ENCODE measurements at regions not wholly inside any gene's neighbourhood (a gene's known extent, or its start where the extent isn't known, plus 50 kb on each side); places are given as distances from the start of the nearest gene placed in this dataset.
A peak's percentile ranks its signal among the peaks of the same experiment; 100 is the strongest.

DNA sequence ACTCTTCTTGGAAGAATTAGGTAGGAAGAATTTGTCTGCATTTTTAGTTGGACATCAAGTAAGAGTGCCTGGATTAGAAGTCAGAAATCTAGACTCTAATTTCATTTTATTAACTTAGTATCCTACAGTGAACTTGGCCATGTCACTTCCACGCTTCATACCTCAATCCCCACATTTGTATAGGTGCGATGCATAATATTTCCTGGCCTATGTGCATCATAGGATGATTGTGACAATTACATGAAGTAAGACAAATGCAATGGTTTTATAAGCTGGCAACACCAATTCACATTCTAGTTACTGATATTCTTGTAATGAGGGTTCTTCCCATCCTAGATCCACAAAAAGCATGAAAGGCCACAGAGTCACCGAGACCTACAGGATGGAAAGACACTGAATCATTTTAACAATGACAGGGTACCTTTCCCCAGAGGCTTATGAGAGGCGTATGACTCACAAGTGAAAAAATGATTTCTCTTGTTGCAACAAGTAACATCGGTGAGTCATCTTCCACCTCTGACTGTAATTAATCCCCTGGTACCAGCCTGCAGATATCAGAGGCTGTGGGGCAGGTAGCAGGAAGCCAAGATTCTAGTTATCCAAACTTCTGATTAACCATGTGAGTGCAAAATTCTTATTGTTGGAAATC is 56.0 kb upstream of the OR5AK2 start:
- ATAC-seq, result peak; percentile 57
- no peak for DNase-seq

- ATAC-seq (no peak), DNase-seq (no peak)
These were observed 65.6 kb upstream of the OR5AK2 start for GRCh38 chr11:56923116-56923515.

- DNase-seq (no peak), ATAC-seq (no peak)
These were observed 66.3 kb upstream of the OR5AK2 start for GRCh38 chr11:56922421-56922820.

DNA sequence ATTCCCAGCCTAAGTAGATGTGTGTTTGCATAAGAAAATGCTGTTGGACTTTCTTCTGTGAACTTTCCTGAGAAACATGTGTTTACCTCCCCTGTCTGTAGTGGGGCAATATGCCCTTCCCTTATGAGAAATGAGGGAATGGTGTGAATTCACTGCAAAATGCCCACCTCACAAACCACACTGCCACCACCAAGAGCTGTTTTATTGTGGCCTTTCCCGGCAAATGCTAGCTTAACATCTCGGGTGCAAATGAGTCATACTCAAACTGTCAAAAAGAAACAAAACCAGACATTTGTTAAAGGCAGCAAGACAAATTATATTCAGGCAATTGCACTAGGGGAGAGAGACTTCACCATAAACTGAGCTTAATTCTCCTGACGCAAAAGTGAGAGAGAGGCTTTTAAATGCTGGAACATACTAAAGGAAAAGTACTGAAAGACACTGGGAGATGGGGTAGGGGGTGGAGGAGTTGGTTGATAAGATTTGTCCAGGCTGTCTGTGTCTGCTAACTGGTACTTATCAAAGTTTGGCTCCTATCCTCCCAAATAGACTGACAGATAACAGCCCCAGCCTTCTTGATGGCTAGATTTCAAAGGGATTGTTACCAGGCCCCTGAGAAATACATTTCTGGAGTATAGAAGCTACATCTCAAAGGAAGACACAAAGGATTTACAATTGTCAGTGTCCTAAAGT is 70.9 kb upstream of the OR5AK2 start:
- DNase-seq (no peak), ATAC-seq (no peak)

- no peak for ATAC-seq
- no peak for DNase-seq
These were observed 72.1 kb upstream of the OR5AK2 start for GRCh38 chr11:56916587-56916986.

GRCh38 chr11:56916162-56916561 is 72.6 kb upstream of the OR5AK2 start:
- ATAC-seq, result no peak
- no peak for DNase-seq

- no peak for ATAC-seq
- DNase-seq, result no peak
These were observed 77.4 kb upstream of the OR5AK2 start for GRCh38 chr11:56911312-56911711.

DNA sequence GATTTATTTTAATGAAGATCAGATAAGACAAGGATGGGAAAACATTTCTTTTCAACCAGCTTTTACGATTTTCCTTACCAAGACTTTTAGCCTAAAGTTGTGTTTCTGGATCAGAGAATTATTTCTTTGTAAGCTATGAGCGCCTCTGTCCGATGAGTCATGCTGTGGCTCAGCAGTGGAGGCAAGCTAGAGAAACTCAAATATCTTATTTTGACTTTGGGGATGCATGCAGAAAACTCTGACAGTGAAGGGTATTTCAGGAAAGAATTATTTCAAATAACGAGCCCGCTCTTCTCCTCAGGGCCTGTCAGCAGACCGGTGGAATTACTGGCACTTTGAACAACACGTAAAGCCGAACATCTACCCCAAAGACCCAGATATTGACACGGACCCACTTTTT is 77.9 kb upstream of the OR5AK2 start:
- no peak for DNase-seq
- ATAC-seq, result no peak

DNA sequence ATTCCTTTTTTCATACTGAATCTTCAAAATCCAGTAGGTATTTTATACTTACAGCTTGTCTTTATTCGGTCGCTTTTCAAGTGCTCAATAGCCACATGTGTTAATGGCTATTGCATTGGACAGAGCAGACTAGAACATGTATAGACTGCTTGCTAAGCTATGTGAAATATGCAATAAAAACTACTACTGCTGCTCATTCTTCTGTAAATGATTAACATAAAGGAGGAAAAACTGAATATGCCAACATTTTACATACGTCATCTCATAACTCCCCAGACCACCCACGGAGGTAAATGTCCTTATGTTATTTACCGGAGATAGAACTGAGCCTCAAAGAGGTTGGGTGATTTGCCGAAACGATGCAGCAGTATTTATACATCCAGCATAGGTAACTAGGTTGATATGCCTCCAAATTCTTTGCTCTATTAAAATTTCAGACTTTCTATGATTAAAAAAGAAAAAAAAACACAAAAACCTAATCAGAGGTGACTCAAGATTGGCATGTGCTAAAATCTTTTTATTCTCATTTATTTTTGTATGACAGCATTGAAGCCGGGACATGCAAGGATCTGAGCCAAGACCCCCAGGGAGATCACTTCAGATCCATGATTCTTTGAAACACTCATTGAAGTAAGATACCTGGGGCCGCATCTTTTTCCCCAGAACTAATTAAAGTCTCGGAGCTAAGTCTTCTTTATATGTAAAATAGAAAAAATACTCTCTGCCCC is 78.5 kb upstream of the OR5AK2 start:
- ATAC-seq, result no peak
- no peak for DNase-seq

DNA sequence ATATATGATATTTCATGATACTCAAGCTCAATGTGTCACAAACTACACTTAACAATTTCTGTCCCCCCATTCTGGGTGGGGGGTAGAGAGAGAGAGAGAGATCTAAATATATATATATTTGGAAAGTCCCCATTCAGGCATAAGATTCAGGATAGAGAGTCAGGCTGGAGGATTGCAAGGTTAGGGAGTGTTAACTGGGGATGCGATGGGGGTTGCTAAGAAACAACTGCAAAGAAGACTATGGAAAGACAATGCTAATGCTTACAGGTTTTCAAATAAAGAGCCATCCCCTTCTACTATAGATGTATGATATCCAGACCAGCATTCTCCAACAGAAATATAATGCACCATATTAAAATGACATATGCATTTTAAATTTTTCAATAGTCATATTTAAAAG is 79.2 kb upstream of the OR5AK2 start:
- no peak for ATAC-seq
- no peak for DNase-seq

- no peak for ATAC-seq
- DNase-seq, result no peak
These were observed 79.6 kb upstream of the OR5AK2 start for GRCh38 chr11:56909080-56909479.

DNA sequence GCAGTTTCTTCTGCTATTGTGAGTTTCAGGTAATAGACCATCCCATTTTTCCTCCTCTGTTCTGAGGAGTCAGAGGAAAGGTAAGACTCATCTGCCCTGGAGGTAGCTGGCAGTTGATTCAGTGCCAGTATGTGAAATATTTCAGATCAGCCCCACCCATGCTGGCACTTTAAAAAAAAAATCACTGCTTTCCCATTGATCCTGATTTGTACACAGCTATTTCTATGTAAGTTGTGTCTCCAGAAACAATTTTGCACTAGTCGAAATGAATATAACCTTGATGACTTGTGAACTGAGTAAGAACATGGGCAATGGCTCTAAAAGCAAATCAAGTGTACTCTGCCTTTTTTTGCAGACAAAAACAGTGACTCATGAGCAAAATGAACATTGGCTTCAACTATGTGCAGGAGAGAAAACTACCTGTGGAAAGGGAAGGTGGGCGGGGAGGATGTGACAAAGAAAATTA is 82.0 kb upstream of the OR5AK2 start:
- DNase-seq (no peak), ATAC-seq (no peak)

DNA sequence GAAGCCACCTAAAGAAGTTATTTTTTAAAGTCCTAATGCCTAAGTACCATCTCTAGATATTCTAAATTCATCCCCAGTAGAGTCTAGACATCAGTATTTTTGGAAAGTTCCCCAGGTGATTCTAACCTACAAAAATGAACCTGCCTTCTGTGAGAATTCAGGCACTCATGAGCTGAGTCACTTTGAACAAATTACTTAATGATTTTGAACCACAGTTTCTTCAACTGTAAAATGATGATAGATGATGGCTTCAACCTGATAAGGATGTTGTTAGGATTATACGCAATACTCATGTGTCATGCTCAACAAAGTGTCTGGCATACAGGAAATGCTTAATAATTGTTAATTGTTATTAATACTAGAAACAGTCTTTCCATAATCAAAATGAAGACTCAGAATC is 82.8 kb upstream of the OR5AK2 start:
- ATAC-seq (no peak), DNase-seq (no peak)

DNA sequence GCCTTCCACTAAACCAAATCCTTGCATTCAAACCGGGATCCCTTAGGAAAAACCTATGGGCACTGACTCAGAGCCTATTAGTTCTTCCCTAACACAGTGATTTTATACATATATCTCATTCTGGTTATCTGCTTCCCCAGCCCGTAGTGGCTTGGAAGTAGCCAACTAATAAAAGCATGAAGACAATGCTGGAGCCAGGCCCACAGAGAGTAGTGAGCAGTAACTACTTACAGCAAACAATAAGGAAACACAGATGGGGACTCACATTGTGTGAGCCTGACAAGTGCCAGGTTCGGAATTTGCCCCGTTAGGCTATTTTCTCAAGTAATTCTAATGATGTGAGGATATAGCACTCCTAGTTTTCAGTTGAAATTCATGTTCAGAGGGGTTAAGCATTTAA is 83.3 kb upstream of the OR5AK2 start:
- DNase-seq (no peak), ATAC-seq (no peak)

DNA sequence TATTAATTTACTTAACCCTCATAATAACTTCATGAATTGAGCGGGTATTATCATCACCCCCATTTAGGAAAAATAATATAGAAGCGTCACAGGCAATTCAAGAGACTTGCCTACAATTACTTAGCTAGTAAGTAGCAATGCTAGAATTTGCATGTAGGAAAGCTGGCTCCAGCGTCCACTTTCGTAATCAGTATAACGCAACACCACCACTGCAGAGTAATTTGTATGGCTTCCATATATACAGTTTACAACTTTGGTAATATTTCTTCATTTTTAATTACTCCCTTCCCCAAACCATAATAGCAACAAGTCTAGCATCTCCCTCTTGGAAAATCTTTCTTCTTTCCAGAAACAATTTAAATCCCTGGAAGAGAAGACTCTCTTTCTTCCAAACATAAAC is 89.9 kb upstream of the OR5AK2 start:
- ATAC-seq, result no peak
- DNase-seq, result no peak

DNA sequence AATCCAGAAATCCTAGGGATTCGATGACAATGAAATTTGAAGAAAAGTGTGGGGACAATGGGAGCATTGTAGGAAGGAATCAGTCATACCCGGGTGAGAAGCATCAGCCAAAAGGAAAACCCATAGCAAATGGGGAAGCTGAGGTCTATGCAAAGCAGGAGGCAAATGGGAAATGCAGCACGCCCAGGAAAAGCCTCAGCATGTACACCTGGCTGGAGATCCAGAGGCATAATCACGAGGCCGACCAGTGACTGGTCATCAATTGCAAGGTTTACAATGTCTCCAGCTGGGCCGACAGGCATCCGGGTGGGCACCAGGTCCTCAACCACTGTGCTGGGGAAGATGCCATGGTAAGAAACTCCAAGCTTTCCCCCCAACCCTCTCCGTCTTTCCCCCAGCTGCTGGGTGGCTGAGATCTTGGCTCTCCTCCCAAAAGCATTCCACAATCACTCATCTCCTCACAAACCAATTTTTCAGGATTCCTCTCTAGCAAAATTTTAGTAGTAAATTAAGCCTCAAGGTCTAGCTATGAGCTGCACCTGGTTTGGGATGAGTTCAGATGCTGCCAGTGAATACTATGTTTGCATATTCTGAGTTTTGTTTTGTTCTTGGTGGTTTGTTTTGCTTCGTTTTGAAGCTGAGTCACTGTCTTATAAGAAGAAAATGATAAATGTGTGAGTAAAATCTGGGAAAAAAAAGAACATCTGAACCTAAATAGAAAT is 98.0 kb upstream of the OR5AK2 start:
- ATAC-seq (no peak), DNase-seq (no peak)

- ATAC-seq (no peak), DNase-seq (no peak)
These were observed 98.7 kb upstream of the OR5AK2 start for GRCh38 chr11:56889986-56890385.

DNA sequence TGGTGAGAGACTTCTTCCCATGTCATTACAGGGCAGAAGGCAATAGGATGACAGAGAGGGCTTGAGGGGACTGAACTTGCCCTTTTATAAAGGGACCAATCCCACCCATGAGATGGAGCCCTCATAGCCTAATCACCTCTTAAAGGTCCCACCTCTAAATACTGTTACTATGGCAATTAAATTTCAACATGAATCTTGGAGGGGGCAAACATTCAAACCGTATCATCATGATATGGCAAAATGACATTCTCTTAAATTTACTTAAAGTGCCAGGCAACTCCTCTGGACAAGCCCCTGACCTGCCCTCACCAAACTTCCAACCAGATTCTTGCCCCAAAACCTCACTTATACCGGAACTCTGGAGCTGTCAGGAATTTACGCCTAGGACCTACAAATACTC is 100.8 kb upstream of the OR5AK2 start:
- DNase-seq (no peak), ATAC-seq (no peak)

DNA sequence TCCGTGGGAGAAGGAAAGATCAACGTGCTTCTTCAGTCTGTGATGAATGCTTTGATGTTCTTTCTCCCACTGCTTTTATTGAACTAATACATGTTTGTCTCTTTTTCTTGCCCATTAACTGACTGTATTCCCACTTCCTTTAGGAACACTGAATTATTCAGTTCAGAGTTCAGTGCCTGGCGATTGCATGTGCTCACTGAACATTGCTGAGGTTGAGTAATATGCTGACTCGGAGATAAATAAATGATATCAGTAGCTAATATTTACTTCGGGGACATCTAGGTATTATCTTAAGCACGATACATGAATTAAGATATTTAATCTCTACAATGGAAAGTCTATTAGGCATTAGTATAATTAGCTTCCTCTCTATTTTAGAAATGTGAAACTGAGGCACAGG is 102.3 kb upstream of the OR5AK2 start:
- ATAC-seq, result no peak
- DNase-seq, result no peak

GRCh38 chr11:56885854-56886253 is 102.9 kb upstream of the OR5AK2 start:
- ATAC-seq (no peak), DNase-seq (no peak)

GRCh38 chr11:56885177-56885576 is 103.5 kb upstream of the OR5AK2 start:
- ATAC-seq (no peak), DNase-seq (no peak)

GRCh38 chr11:56883371-56883987 is 105.2 kb upstream of the OR5AK2 start:
- no peak for ATAC-seq
- no peak for DNase-seq

Data from stimulated activated naive CD8-positive, alpha-beta T cell treated with anti-CD3 and anti-CD28 coated beads, Interleukin-15, Interleukin-2, amounts not matched to agents 100 U/mL and 50 U/mL, for 24 hours (primary cell).